Ovary (tissue), 7 donors: ENCODE measurements at regions not wholly inside any gene's neighbourhood (a gene's known extent, or its start where the extent isn't known, plus 50 kb on each side); places are given as distances from the start of the nearest gene placed in this dataset.
"Not testable (repeated sequence)": the region's sequence is repeated elsewhere in the genome, so short reads cannot be mapped to it uniquely, and the experiment has no call there.

Experiments used
- DNase-seq, 5 donors: peaks; one replicate each; pipeline ENCODE4 v3.0.0-alpha.2; 2019 to 2020
- H3K27ac ChIP-seq, 2 donors: fragments of 200-600 bp; one replicate each; pipeline versions ENCODE4 v1.5.1 to v1.8.0; 2019 to 2022
- H3K27me3 ChIP-seq: fragments of 200-600 bp; one replicate; pipeline ENCODE4 v1.8.0; 2022
- H3K36me3 ChIP-seq: fragments of 200-600 bp; sonication (generic); one replicate; pipeline ENCODE4 v1.5.1; 2019
- H3K4me1 ChIP-seq: one replicate; pipeline ENCODE4 v1.8.1; 2013; ENCODE audit warnings: mild to moderate bottlenecking, moderate library complexity; ENCODE audit not compliant: insufficient read depth
- H3K4me3 ChIP-seq: fragments of 200-600 bp; sonication (generic); one replicate; pipeline ENCODE4 v1.5.1; 2017
- H3K9me3 ChIP-seq, 2 donors: fragments of 200-600 bp in 1 of 2; sonication (generic) in 1 of 2; one replicate each; pipeline versions ENCODE4 v1.5.1 to v1.8.1; 2013 to 2019; ENCODE audit warnings: mild to moderate bottlenecking in 1 of 2, moderate library complexity in 1 of 2
- CTCF ChIP-seq, 3 donors: fragments of 450-650 bp in 2 of 3; fragments of 200-600 bp in 1 of 3; IDR thresholded peaks; one replicate each; pipeline versions ENCODE4 v1.5.1 to v1.8.0; 2016 to 2022; ENCODE audit warnings: antibody characterized with exemption in 3 of 3, mild to moderate bottlenecking in 1 of 3
- EP300 ChIP-seq: sonication (generic); formaldehyde crosslinking; IDR thresholded peaks from one replicate; pipeline ENCODE4 v1.6.1; 2017; ENCODE audit warnings: antibody characterized with exemption
- POLR2A ChIP-seq: fragments of 450-650 bp; IDR thresholded peaks from one replicate; pipeline ENCODE4 v1.6.1; 2017; ENCODE audit warnings: antibody characterized with exemption, mild to moderate bottlenecking, moderate library complexity
- WGBS, 3 donors: extraction: QIAGEN DNeasy Blood & Tissue Kit in 1 of 3; methylation state at CpG; one replicate each; pipeline versions ENCODE4 v1.1.5 to v1.1.7; 2013 to 2017; 5-methylcytosine and 5-hydroxymethylcytosine counted together
- intact Hi-C, 4 donors: fragments of 100-400 bp; cut with DNase I; formaldehyde crosslinking; loops; one replicate each; pipeline versions ENCODE4 v1.11.0 to v1.15.1; 2022 to 2023
- donor health status: DM: no; HTN: no; CAD: no; lungs with moderate emphysema.
- donor health status: DM: no; HTN: no; CAD: no.
- donor health status: Bipolar disorder and iron deficiency.
- donor health status: DM: no; HTN: no; CAD: no.
- donor health status: DM: yes; HTN: yes; CAD: no.

- Histone ChIP-seq H3K27ac (no peak overlapping the region), H3K27me3 (no peaks in the 10 kb centered on the region), H3K9me3 (no peaks in the 10 kb centered on the region), H3K4me3 (no peak overlapping the region), H3K4me1 (no peaks in the 10 kb centered on the region), H3K36me3 (no peaks in the 10 kb centered on the region)
- no peak for DNase-seq
- TF ChIP-seq POLR2A (no peak), EP300 (no peak), CTCF (IDR thresholded peaks at IDR 0.05) (no peak)
- intact Hi-C loops: no loop called here
These were observed 316.6 kb downstream of the KDM5D start for GRCh38 chrY:19427736-19428518.

GRCh38 chrY:19427191-19427590, 317.3 kb downstream of the KDM5D start:
- H3K4me3 ChIP-seq, intact Hi-C loops, H3K4me1 ChIP-seq, H3K27me3 ChIP-seq, H3K36me3 ChIP-seq, H3K9me3 ChIP-seq, DNase-seq, H3K27ac ChIP-seq: not testable (repeated sequence)
- no CpG with 5 or more reads among the region's 5 CpGs for WGBS, 3 donors

GRCh38 chrY:19410980-19411766, 333.4 kb downstream of the KDM5D start:
- Histone ChIP-seq H3K27ac (no peak overlapping the region), H3K9me3 (no peaks in the 10 kb centered on the region), H3K27me3 (no peaks in the 10 kb centered on the region), H3K4me1 (no peaks in the 10 kb centered on the region), H3K4me3 (no peak overlapping the region), H3K36me3 (no peaks in the 10 kb centered on the region)
- DNase-seq: no peak
- WGBS, 3 donors: no CpG with 5 or more reads among the region's 3 CpGs
- intact Hi-C loops: no loop called here
- TF ChIP-seq POLR2A (no peak), CTCF (IDR thresholded peaks at IDR 0.05) (no peak), EP300 (no peak)

GRCh38 chrY:19406246-19406645, 338.3 kb downstream of the KDM5D start:
- no peak overlapping the region for H3K27ac ChIP-seq
- no peaks in the 10 kb centered on the region for H3K36me3 ChIP-seq
- no peaks in the 10 kb centered on the region for H3K27me3 ChIP-seq
- no peaks in the 10 kb centered on the region for H3K4me1 ChIP-seq
- H3K4me3 ChIP-seq: no peak overlapping the region
- no peak for DNase-seq
- intact Hi-C loops: no loop called here
- H3K9me3 ChIP-seq: no peaks in the 10 kb centered on the region
- TF ChIP-seq POLR2A (no peak), EP300 (no peak), CTCF (IDR thresholded peaks at IDR 0.05) (no peak)

- H3K27ac ChIP-seq: no peak overlapping the region
- no peaks in the 10 kb centered on the region for H3K4me1 ChIP-seq
- no CpG with 5 or more reads among the region's 4 CpGs for WGBS, 3 donors
- H3K4me3 ChIP-seq: no peak overlapping the region
- intact Hi-C loops: no loop called here
- H3K36me3 ChIP-seq: no peaks in the 10 kb centered on the region
- no peak for DNase-seq
- no peaks in the 10 kb centered on the region for H3K27me3 ChIP-seq
- no peak for TF ChIP-seq EP300
- no peak for TF ChIP-seq CTCF (IDR thresholded peaks at IDR 0.05)
- no peak for TF ChIP-seq POLR2A
- H3K9me3 ChIP-seq: no peaks in the 10 kb centered on the region
These were observed 338.9 kb downstream of the KDM5D start for GRCh38 chrY:19405598-19405997.
